HL-60 (cell line): ENCODE measurements at regions not wholly inside any gene's neighbourhood (a gene's known extent, or its start where the extent isn't known, plus 50 kb on each side); places are given as distances from the start of the nearest gene placed in this dataset.

Experiments
- GABPA ChIP-seq: IDR thresholded peaks from 2 replicates; pipeline ENCODE4 v1.6.1; 2012; ENCODE audit warnings: low read depth
- POLR2AphosphoS5 ChIP-seq: IDR thresholded peaks from 2 replicates; pipeline ENCODE4 v1.6.1; 2012; ENCODE audit warnings: low read depth
- SPI1 ChIP-seq: IDR thresholded peaks from 2 replicates; pipeline ENCODE4 v1.6.1; 2012; ENCODE audit warnings: low read depth, mild to moderate bottlenecking, borderline replicate concordance
- TF ChIP-seq, protein P1 (sequence below): IDR thresholded peaks from one replicate; pipeline ENCODE4 v1.5.1; 2011; ENCODE audit warnings: low read length, control low read depth, inconsistent platforms; ENCODE audit not compliant: insufficient read depth
- TF ChIP-seq, protein P2 (sequence below): IDR thresholded peaks from 2 replicates; pipeline ENCODE4 v1.6.1; 2012; ENCODE audit warnings: low read depth; ENCODE audit not compliant: insufficient replicate concordance

DNA sequence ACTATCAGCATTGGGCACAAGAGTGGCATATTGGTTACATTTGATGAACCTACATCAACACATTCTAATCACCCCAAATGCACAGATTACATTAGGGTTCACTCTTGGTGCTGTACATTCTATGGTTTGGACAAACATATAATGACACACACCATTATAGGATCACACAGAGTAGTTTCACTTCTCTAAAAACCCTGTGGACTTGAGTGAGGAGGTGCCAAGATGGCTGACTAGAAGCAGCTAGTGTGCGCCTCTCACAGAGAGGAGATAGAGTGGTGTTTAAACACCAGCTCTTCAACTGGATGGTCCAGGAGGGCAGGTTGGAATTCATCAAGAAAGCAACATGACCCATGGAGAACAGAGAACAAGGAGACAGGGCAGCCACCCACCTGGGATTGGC is 265.6 kb downstream of the TDRD3 start:
- TF ChIP-seq, protein P1, sequence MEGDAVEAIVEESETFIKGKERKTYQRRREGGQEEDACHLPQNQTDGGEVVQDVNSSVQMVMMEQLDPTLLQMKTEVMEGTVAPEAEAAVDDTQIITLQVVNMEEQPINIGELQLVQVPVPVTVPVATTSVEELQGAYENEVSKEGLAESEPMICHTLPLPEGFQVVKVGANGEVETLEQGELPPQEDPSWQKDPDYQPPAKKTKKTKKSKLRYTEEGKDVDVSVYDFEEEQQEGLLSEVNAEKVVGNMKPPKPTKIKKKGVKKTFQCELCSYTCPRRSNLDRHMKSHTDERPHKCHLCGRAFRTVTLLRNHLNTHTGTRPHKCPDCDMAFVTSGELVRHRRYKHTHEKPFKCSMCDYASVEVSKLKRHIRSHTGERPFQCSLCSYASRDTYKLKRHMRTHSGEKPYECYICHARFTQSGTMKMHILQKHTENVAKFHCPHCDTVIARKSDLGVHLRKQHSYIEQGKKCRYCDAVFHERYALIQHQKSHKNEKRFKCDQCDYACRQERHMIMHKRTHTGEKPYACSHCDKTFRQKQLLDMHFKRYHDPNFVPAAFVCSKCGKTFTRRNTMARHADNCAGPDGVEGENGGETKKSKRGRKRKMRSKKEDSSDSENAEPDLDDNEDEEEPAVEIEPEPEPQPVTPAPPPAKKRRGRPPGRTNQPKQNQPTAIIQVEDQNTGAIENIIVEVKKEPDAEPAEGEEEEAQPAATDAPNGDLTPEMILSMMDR = no peak
- TF ChIP-seq, protein P2, sequence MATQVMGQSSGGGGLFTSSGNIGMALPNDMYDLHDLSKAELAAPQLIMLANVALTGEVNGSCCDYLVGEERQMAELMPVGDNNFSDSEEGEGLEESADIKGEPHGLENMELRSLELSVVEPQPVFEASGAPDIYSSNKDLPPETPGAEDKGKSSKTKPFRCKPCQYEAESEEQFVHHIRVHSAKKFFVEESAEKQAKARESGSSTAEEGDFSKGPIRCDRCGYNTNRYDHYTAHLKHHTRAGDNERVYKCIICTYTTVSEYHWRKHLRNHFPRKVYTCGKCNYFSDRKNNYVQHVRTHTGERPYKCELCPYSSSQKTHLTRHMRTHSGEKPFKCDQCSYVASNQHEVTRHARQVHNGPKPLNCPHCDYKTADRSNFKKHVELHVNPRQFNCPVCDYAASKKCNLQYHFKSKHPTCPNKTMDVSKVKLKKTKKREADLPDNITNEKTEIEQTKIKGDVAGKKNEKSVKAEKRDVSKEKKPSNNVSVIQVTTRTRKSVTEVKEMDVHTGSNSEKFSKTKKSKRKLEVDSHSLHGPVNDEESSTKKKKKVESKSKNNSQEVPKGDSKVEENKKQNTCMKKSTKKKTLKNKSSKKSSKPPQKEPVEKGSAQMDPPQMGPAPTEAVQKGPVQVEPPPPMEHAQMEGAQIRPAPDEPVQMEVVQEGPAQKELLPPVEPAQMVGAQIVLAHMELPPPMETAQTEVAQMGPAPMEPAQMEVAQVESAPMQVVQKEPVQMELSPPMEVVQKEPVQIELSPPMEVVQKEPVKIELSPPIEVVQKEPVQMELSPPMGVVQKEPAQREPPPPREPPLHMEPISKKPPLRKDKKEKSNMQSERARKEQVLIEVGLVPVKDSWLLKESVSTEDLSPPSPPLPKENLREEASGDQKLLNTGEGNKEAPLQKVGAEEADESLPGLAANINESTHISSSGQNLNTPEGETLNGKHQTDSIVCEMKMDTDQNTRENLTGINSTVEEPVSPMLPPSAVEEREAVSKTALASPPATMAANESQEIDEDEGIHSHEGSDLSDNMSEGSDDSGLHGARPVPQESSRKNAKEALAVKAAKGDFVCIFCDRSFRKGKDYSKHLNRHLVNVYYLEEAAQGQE = no peak
- TF ChIP-seq GABPA = no peak
- no peak for TF ChIP-seq POLR2AphosphoS5
- TF ChIP-seq SPI1 = no peak
